Stimulated activated CD4-positive, alpha-beta T cell treated with anti-CD3 and anti-CD28 coated beads, Interleukin-4, amount 100 ng/mL, for 4 hours (primary cell): ENCODE measurements at regions not wholly inside any gene's neighbourhood (a gene's known extent, or its start where the extent isn't known, plus 50 kb on each side); places are given as distances from the start of the nearest gene placed in this dataset.
"Not testable (repeated sequence)": the region's sequence is repeated elsewhere in the genome, so short reads cannot be mapped to it uniquely, and the experiment has no call there.

Experiments used
- DNase-seq, 2 experiments: peaks; one replicate each; pipeline ENCODE4 v3.0.0-alpha.2; 2020

DNA sequence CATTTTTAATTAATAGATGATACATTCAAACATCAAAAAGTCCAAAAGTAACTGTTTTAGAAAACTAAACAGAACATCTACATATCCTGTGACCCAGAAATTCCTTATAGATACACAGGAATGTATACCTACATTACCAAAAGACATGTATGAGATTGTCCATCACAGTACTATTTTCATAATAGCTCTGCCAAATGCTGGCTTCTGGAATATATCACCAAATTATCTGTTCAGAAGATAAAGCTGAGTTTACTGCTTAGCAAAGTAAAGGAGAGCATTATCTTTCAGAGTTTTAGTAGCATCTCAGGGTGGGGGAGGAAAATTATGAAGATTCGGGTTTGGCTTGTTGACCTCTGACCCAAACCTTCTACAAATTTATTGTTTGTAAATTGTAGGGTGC is 368.9 kb upstream of the SLC7A11 start:
- DNase-seq, result no peak

DNA sequence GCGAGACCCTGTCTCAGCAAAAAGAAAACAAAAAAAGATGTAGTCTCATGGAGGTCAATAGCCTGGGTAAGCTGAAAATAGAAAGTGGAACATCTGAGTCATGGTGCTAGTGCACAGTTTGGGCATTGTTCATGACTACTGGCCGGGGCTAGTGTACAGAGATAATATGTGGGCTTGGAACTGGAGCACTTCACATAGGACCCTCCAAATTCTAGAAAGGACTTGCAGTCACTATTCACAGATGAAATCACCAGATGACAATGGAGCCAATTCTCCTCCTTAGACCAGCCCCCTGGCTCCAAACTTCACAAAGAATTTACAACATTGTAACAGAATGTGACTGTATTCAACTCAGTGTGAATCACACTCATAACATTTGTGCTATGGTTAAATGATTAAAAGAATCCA is 367.8 kb upstream of the SLC7A11 start:
- no peak for DNase-seq

DNA sequence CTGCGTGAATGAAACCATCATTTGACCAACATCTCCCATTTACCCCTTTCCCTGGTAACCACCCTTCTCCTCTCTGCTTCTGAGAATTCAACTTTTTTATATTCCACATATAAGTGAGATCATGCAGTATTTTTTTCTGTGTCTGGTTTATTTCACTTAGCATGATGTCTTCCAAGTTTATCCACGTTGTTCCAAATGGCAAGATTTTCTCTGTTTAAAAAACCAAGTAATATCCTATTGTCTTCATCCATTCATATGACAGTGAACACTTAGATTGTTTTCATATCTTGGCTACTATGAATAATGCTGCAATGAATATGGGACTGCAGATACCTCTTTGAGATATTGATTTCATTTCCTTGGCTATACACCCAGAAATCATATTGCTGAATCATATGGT is 362.4 kb upstream of the SLC7A11 start:
- DNase-seq, result no peak

DNA sequence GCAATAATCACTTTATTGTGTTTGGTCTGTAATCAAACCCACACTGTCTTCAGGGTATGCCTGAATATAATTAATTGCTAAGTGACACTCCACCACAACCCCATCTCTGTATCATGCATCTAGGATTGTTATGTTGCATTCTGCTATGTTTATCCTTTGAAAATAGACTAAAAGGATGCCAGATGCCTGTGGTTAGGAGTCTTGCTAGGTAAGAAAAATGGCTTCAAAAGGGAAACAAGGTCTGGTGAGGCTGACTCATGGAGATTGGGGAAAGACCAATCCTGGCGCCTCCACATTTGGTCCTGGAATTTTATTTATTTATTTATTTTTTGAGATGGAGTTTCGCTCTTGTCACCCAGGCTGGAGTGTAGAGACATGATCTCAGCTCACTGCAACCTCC is 360.5 kb upstream of the SLC7A11 start:
- DNase-seq, result no peak

- DNase-seq, result no peak
Measured at GRCh38 chr4:138599965-138600364, 357.8 kb upstream of the SLC7A11 start.

DNA sequence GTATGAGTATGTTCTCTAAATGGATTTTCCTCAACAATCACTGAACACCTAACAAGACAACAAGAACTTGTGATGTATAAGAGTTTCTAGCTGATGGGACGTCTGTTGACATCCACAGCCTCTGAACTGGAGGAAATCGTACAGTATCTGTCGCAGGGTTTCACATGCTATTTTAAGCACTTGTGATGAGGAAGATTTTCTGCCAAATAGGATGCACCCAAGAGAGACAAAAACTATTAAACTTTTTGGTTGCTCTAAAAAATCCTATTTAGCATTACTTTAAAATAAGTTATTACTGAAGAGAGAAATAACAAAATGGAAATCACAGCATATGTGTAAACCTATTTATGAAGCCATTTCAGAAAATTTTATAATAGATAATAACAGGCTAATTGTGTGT is 356.1 kb upstream of the SLC7A11 start:
- no peak for DNase-seq

- no peak for DNase-seq
Measured at GRCh38 chr4:138596896-138597295, 354.7 kb upstream of the SLC7A11 start.

DNA sequence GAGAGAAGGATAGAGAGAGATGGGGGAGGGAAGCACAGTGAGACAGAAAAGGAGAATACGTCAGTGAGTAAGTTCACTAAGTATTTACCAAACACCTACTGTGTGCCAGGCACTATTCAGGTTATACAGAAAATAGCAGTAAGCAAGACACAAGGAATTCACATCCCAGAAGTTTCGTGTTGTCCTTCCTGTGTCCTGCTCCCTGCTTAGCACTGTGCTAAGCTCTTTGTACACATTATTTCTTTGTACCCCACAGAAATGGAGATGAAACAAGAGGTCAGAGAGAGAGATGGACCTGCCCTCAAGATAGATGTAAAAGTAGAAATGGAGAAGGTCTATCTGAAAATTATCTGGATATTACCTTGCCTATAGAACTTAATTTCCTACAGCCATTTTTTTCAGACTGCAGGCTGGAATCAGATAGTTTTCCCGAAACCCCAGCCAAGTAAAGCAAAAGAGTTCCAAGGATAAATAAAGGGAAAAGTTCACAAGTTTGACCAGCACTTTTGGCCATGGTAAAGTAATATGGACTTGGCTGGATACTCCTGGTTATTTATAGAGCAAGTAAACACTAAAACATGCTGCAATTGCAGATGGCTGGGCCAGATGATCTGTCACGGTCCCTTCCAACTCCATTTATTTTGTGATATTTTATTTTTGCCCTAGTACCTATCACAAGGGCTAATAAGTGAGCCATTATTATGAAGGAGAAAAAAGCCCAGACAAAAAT is 353.7 kb upstream of the SLC7A11 start:
- DNase-seq, result no peak

- DNase-seq, result no peak
Measured at GRCh38 chr4:138595171-138595570, 353.0 kb upstream of the SLC7A11 start.

- no peak for DNase-seq
Measured at GRCh38 chr4:138592796-138593195, 350.6 kb upstream of the SLC7A11 start.

- DNase-seq, result no peak
Measured at GRCh38 chr4:138591808-138592207, 349.7 kb upstream of the SLC7A11 start.

- no peak for DNase-seq
Measured at GRCh38 chr4:138588501-138588900, 346.4 kb upstream of the SLC7A11 start.

DNA sequence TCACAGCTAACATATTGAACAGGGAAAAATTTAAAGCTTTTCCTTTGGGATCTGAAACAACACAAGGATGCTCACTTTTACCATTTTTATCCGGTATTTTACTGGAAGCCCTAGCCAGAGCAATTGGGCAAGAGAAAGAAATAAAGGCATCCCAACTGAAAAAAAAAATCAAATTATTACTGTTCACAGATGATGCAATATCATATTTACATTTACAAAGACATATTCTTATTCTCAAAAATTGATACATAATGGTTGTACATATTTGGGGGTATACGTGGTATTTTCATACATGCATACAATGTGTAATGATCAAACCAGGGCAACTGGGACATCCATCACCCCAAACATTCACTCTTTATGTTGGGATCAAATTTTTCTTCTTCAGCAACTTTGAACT is 337.0 kb upstream of the SLC7A11 start:
- DNase-seq, result no peak

GRCh38 chr4:138577826-138578225 is 335.7 kb upstream of the SLC7A11 start:
- DNase-seq, result not testable (repeated sequence)

GRCh38 chr4:138577145-138577544 is 335.0 kb upstream of the SLC7A11 start:
- no peak for DNase-seq

- no peak for DNase-seq
Measured at GRCh38 chr4:138576684-138577083, 334.5 kb upstream of the SLC7A11 start.

DNA sequence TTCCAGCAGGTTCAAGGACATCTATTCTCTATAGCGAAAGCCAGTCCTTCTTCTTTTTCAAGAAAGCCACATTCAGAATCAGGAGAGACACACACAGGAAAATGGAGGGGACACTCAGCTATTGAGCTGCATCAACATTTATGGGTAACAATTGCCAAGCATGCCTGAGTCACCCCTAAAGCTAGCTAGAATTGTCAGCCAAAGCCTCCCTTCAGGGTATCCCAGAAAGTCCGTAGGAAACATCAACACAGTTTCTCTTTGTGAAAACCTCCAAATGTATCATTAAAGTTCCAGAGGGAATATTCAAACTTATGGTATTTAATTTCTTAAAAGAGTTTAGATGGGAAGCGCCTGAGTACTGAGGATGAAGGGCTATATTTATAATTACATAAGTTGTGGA is 331.1 kb upstream of the SLC7A11 start:
- no peak for DNase-seq

GRCh38 chr4:138572007-138572406 is 329.9 kb upstream of the SLC7A11 start:
- no peak for DNase-seq

- DNase-seq, result no peak
Measured at GRCh38 chr4:138567696-138568095, 325.5 kb upstream of the SLC7A11 start.

GRCh38 chr4:138565576-138565975 is 323.4 kb upstream of the SLC7A11 start:
- no peak for DNase-seq

DNA sequence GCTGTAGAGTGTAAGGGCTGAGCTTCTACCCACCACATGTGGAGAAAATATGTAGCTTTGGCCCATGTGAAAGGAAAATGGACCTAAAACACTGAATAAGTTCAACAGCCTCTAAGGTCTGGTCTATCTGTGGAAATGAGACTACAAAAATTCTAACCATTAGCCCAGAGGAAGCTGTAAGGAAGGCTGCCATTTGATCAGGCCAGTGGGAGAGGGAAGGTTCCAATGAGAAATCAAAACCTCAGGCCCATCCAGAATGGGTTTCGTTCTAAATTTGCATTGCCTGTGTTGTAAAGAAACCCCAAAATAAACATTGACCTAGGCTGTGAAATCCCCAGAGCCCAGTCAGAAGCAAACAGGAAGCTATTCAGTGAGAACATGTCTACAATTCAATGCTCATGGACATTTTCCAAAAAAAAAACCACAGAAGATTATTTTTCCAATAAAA is 320.4 kb upstream of the SLC7A11 start:
- DNase-seq, result no peak

GRCh38 chr4:138561906-138562305 is 319.8 kb upstream of the SLC7A11 start:
- no peak for DNase-seq

GRCh38 chr4:138561276-138561880 is 319.2 kb upstream of the SLC7A11 start:
- DNase-seq, result no peak

DNA sequence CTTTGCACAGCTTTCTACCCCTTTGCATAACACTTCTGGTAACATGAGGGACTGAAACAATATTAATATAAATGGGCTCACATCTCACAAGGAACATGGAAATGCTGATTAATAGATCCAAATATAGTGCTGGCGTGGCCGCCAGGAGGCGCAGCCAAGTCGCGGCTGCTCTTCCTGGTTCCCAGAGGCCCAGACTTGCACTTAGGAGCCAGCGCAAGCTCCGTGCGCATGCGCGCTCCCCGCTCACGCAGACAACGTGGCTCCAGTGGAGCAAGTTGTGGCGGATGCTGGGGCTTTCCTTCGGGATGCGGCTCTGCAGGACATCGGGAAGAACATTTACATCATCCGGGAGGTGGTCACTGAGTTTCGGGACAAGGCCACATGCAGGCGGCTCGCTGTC is 318.3 kb upstream of the SLC7A11 start:
- DNase-seq, result no peak

DNA sequence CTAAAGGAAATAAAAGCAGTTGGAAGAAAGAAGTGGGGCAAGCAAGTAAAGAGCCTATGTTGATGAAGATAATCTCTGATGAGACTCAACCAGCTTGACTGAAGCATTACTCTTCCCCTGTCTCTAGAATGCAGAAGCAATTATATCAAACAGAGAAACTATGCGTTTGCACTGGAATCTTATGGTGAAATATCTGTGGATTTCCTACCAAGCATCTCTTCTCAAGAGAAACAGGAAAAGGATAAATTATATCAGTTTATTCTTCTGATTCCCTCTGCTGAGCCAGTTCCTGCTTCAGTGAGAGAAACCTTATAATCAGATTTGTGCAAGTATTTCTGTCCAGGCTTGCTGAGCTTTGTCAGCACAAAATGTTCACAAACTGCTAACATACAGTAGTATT is 316.7 kb upstream of the SLC7A11 start:
- no peak for DNase-seq
